ENCODE measurements at regions not wholly inside any gene's neighbourhood (a gene's known extent, or its start where the extent isn't known, plus 50 kb on each side); places are given as distances from the start of the nearest gene placed in this dataset.

GRCh38 chr6:43913375-43914271 is 143.6 kb downstream of the VEGFA start:
- no peaks in the 10 kb centered on the region for H3K36me3 Mint-ChIP-seq
- H3K9me3 Mint-ChIP-seq, result no peaks in the 10 kb centered on the region
- H3K27ac Mint-ChIP-seq, result no peak overlapping the region
- H3K4me3 ChIP-seq (ENCODE audit: control insufficient read depth in 1 of 2, extremely low read depth in 1 of 2, low read length in 1 of 2), result no peak overlapping the region
- H3K27me3 Mint-ChIP-seq, result peaks cover 0 to 9% of the 10 kb centered on the region in 2 donors
- no peaks in the 10 kb centered on the region for H3K36me3 ChIP-seq (ENCODE audit: control insufficient read depth in 2 of 2, extremely low read depth in 1 of 2, insufficient read depth in 1 of 2, low read length in 1 of 2)
- DNase-seq, result no peak
- ATAC-seq (replicated peaks in 1 of 4), result no peak
- H3K4me1 ChIP-seq (ENCODE audit: control insufficient read depth in 1 of 2, extremely low read depth in 1 of 2, insufficient read depth in 2 of 2, low read length in 2 of 2), result no peaks in the 10 kb centered on the region
- no peak overlapping the region for H3K4me3 Mint-ChIP-seq
- H3K4me1 Mint-ChIP-seq, result no peaks in the 10 kb centered on the region
- WGBS (ENCODE audit: insufficient coverage), result no CpG with 5 or more reads among the region's 4 CpGs
- H3K27ac ChIP-seq (ENCODE audit: low read length), result no peak overlapping the region
- ChIA-PET CTCF (interaction anchor here in 1 of 2 donors (0.6 kb wide), 1 partner anchor 9 kb away, joined by 3 read pairs; no protein-coding TSS in a partner anchor), POLR2A (no interaction called here)
- peaks cover 0 to 33% of the 10 kb centered on the region in 2 experiments for H3K27me3 ChIP-seq (replicated peaks in 1 of 2; ENCODE audit: control insufficient read depth in 2 of 2, extremely low read depth in 1 of 2, insufficient read depth in 2 of 2, low read length in 1 of 2)
- no peaks in the 10 kb centered on the region for H3K9me3 ChIP-seq

GRCh38 chr6:43912598-43913371 is 142.8 kb downstream of the VEGFA start:
- no peaks in the 10 kb centered on the region for H3K36me3 ChIP-seq (ENCODE audit: control insufficient read depth in 2 of 2, extremely low read depth in 1 of 2, insufficient read depth in 1 of 2, low read length in 1 of 2)
- ATAC-seq (replicated peaks in 1 of 4), result no peak
- no peaks in the 10 kb centered on the region for H3K9me3 Mint-ChIP-seq
- ChIA-PET CTCF (no interaction called here), POLR2A (no interaction called here)
- H3K27ac Mint-ChIP-seq, result no peak overlapping the region
- no peak overlapping the region for H3K27ac ChIP-seq (ENCODE audit: low read length)
- no peak overlapping the region for H3K4me3 Mint-ChIP-seq
- no peaks in the 10 kb centered on the region for H3K4me1 ChIP-seq (ENCODE audit: control insufficient read depth in 1 of 2, extremely low read depth in 1 of 2, insufficient read depth in 2 of 2, low read length in 2 of 2)
- peaks cover 0 to 9% of the 10 kb centered on the region in 2 donors for H3K27me3 Mint-ChIP-seq
- H3K4me3 ChIP-seq (ENCODE audit: control insufficient read depth in 1 of 2, extremely low read depth in 1 of 2, low read length in 1 of 2), result no peak overlapping the region
- H3K27me3 ChIP-seq (replicated peaks in 1 of 2; ENCODE audit: control insufficient read depth in 2 of 2, extremely low read depth in 1 of 2, insufficient read depth in 2 of 2, low read length in 1 of 2), result peaks cover 0 to 31% of the 10 kb centered on the region in 2 experiments
- no peak for DNase-seq
- H3K4me1 Mint-ChIP-seq, result no peaks in the 10 kb centered on the region
- no peaks in the 10 kb centered on the region for H3K9me3 ChIP-seq
- no peaks in the 10 kb centered on the region for H3K36me3 Mint-ChIP-seq
- WGBS (ENCODE audit: insufficient coverage), result 82% methylated on average over 10 of the region's 14 CpGs

GRCh38 chr6:43912116-43912577 is 142.1 kb downstream of the VEGFA start:
- Histone ChIP-seq H3K27me3 (replicated peaks in 1 of 2; ENCODE audit: control insufficient read depth in 2 of 2, extremely low read depth in 1 of 2, insufficient read depth in 2 of 2, low read length in 1 of 2) (peaks cover 0 to 27% of the 10 kb centered on the region in 2 experiments), H3K36me3 (ENCODE audit: control insufficient read depth in 2 of 2, extremely low read depth in 1 of 2, insufficient read depth in 1 of 2, low read length in 1 of 2) (no peaks in the 10 kb centered on the region), H3K4me1 (ENCODE audit: control insufficient read depth in 1 of 2, extremely low read depth in 1 of 2, insufficient read depth in 2 of 2, low read length in 2 of 2) (no peaks in the 10 kb centered on the region), H3K4me3 (ENCODE audit: control insufficient read depth in 1 of 2, extremely low read depth in 1 of 2, low read length in 1 of 2) (no peak overlapping the region), H3K9me3 (no peaks in the 10 kb centered on the region), H3K27ac (ENCODE audit: low read length) (no peak overlapping the region)
- POLR2A ChIA-PET, result no interaction called here
- Mint-ChIP-seq H3K27ac (no peak overlapping the region), H3K4me1 (no peaks in the 10 kb centered on the region), H3K4me3 (no peak overlapping the region), H3K36me3 (no peaks in the 10 kb centered on the region), H3K9me3 (no peaks in the 10 kb centered on the region), H3K27me3 (peaks cover 3 to 7% of the 10 kb centered on the region in 2 donors)
- no peak for DNase-seq
- ATAC-seq (replicated peaks in 1 of 4), result no peak
- 81% methylated on average over 3 of the region's 7 CpGs for WGBS (ENCODE audit: insufficient coverage)
- CTCF ChIA-PET, result no interaction called here

GRCh38 chr6:43911354-43912115 is 141.5 kb downstream of the VEGFA start:
- Histone ChIP-seq H3K27ac (ENCODE audit: low read length) (no peak overlapping the region), H3K27me3 (replicated peaks in 1 of 2; ENCODE audit: control insufficient read depth in 2 of 2, extremely low read depth in 1 of 2, insufficient read depth in 2 of 2, low read length in 1 of 2) (peaks cover 0 to 32% of the 10 kb centered on the region in 2 experiments), H3K4me1 (ENCODE audit: control insufficient read depth in 1 of 2, extremely low read depth in 1 of 2, insufficient read depth in 2 of 2, low read length in 2 of 2) (no peaks in the 10 kb centered on the region), H3K4me3 (ENCODE audit: control insufficient read depth in 1 of 2, extremely low read depth in 1 of 2, low read length in 1 of 2) (no peak overlapping the region), H3K36me3 (ENCODE audit: control insufficient read depth in 2 of 2, extremely low read depth in 1 of 2, insufficient read depth in 1 of 2, low read length in 1 of 2) (no peaks in the 10 kb centered on the region), H3K9me3 (no peaks in the 10 kb centered on the region)
- Mint-ChIP-seq H3K27ac (no peak overlapping the region), H3K36me3 (no peaks in the 10 kb centered on the region), H3K9me3 (no peaks in the 10 kb centered on the region), H3K4me1 (no peaks in the 10 kb centered on the region), H3K27me3 (peaks cover 3 to 7% of the 10 kb centered on the region in 2 donors), H3K4me3 (no peak overlapping the region)
- ATAC-seq (replicated peaks in 1 of 4) (no peak), DNase-seq (no peak)
- ChIA-PET CTCF (no interaction called here), POLR2A (no interaction called here)
- 71% methylated on average over 8 of the region's 8 CpGs for WGBS (ENCODE audit: insufficient coverage)

GRCh38 chr6:43910638-43911353 is 140.8 kb downstream of the VEGFA start:
- Histone ChIP-seq H3K36me3 (ENCODE audit: control insufficient read depth in 2 of 2, extremely low read depth in 1 of 2, insufficient read depth in 1 of 2, low read length in 1 of 2) (no peaks in the 10 kb centered on the region), H3K27me3 (replicated peaks in 1 of 2; ENCODE audit: control insufficient read depth in 2 of 2, extremely low read depth in 1 of 2, insufficient read depth in 2 of 2, low read length in 1 of 2) (peaks cover 0 to 33% of the 10 kb centered on the region in 2 experiments), H3K9me3 (no peaks in the 10 kb centered on the region), H3K27ac (ENCODE audit: low read length) (no peak overlapping the region), H3K4me1 (ENCODE audit: control insufficient read depth in 1 of 2, extremely low read depth in 1 of 2, insufficient read depth in 2 of 2, low read length in 2 of 2) (no peaks in the 10 kb centered on the region), H3K4me3 (ENCODE audit: control insufficient read depth in 1 of 2, extremely low read depth in 1 of 2, low read length in 1 of 2) (no peak overlapping the region)
- Mint-ChIP-seq H3K27ac (no peak overlapping the region), H3K4me1 (no peaks in the 10 kb centered on the region), H3K27me3 (peaks cover 3 to 5% of the 10 kb centered on the region in 2 donors), H3K9me3 (no peaks in the 10 kb centered on the region), H3K36me3 (no peaks in the 10 kb centered on the region), H3K4me3 (no peak overlapping the region)
- POLR2A ChIA-PET, result no interaction called here
- CTCF ChIA-PET, result no interaction called here
- ATAC-seq (replicated peaks in 1 of 4) (no peak), DNase-seq (no peak)
- WGBS (ENCODE audit: insufficient coverage), result 89% methylated on average over 3 of the region's 6 CpGs
